ENCODE measurements at regions not wholly inside any gene's neighbourhood (a gene's known extent, or its start where the extent isn't known, plus 50 kb on each side); places are given as distances from the start of the nearest gene placed in this dataset.

DNA sequence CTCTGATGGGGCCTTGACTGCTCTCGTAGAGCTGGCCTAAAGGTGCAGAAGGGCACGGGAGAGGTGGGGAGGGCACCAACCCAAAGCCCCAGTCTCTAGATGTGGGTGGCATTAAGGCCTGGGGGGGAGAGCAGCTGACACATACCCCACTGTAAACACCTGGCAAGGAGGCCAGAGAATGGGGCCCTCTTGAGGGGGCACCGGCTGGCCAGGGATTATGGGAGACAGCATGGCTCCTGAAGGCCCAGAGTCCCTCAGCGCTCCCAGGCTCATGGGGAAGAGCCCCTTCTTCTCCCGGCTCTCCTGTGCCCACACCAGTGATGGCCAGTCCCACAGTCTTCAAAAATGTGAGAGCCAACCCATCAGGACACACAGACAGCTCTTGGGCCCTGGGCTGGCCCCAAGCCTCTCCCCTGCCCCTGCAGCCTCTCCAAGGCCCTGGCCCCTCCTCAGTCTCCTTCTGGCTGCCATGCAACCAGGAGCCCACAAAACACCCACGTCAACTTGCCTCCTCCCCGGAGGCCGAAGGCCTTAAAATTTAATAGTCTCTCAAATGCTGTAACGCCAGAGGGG lies 58.2 kb upstream of the FOXP4 start:
- no peak for TF ChIP-seq EZH2 (IDR thresholded peaks at IDR 0.05)
- no peak for TF ChIP-seq POLR2A (IDR thresholded peaks at IDR 0.05; ENCODE audit: borderline replicate concordance, extremely low read depth, insufficient read depth, insufficient read length)
- TF ChIP-seq, protein P1, sequence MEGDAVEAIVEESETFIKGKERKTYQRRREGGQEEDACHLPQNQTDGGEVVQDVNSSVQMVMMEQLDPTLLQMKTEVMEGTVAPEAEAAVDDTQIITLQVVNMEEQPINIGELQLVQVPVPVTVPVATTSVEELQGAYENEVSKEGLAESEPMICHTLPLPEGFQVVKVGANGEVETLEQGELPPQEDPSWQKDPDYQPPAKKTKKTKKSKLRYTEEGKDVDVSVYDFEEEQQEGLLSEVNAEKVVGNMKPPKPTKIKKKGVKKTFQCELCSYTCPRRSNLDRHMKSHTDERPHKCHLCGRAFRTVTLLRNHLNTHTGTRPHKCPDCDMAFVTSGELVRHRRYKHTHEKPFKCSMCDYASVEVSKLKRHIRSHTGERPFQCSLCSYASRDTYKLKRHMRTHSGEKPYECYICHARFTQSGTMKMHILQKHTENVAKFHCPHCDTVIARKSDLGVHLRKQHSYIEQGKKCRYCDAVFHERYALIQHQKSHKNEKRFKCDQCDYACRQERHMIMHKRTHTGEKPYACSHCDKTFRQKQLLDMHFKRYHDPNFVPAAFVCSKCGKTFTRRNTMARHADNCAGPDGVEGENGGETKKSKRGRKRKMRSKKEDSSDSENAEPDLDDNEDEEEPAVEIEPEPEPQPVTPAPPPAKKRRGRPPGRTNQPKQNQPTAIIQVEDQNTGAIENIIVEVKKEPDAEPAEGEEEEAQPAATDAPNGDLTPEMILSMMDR (IDR thresholded peaks at IDR 0.05 in 2 of 3, conservative IDR thresholded peaks at IDR 0.05 in 1 of 3; ENCODE audit: borderline replicate concordance in 1 of 3, insufficient read depth in 1 of 3, low read depth in 2 of 3, low read length in 2 of 3) = no peak
- no peak for TF ChIP-seq YY1 (IDR thresholded peaks at IDR 0.05; ENCODE audit: extremely low read depth, insufficient replicate concordance, low read depth, low read length)
- TF ChIP-seq EGR1 (IDR thresholded peaks at IDR 0.05; ENCODE audit: low read depth) = no peak

Data from HCT116 (cell line).